ENCODE measurements at regions not wholly inside any gene's neighbourhood (a gene's known extent, or its start where the extent isn't known, plus 50 kb on each side); places are given as distances from the start of the nearest gene placed in this dataset.

GRCh38 chr4:96139251-96139929 is 299.5 kb downstream of the PDHA2 start:
- in situ Hi-C loops (cut with MboI; ENCODE audit: low sequenced_read_pairs, unreplicated experiment): no loop called here
- no peak for DNase-seq (ENCODE audit: low spot score)

GRCh38 chr4:96145601-96146000 is 305.7 kb downstream of the PDHA2 start:
- TF ChIP-seq CTCF (IDR thresholded peaks at IDR 0.05; ENCODE audit: borderline replicate concordance, control extremely low read depth, extremely low read depth, insufficient read depth, missing control alignments): no peak
- in situ Hi-C loops (cut with MboI; ENCODE audit: low sequenced_read_pairs, unreplicated experiment): no loop called here
- DNase-seq (ENCODE audit: low spot score): no peak

More at GRCh38 chr4:96139251-96139929, 299.5 kb downstream of the PDHA2 start:
- TF ChIP-seq CTCF (IDR thresholded peaks at IDR 0.05; ENCODE audit: borderline replicate concordance, control extremely low read depth, extremely low read depth, insufficient read depth, missing control alignments): no peak

GRCh38 chr4:96146686-96147085 is 306.8 kb downstream of the PDHA2 start:
- TF ChIP-seq CTCF (IDR thresholded peaks at IDR 0.05; ENCODE audit: borderline replicate concordance, control extremely low read depth, extremely low read depth, insufficient read depth, missing control alignments): no peak
- in situ Hi-C loops (cut with MboI; ENCODE audit: low sequenced_read_pairs, unreplicated experiment): no loop called here
- no peak for DNase-seq (ENCODE audit: low spot score)

GRCh38 chr4:96149894-96150293 is 310.0 kb downstream of the PDHA2 start:
- DNase-seq (ENCODE audit: low spot score): no peak
- in situ Hi-C loops (cut with MboI; ENCODE audit: low sequenced_read_pairs, unreplicated experiment): no loop called here
- no peak for TF ChIP-seq CTCF (IDR thresholded peaks at IDR 0.05; ENCODE audit: borderline replicate concordance, control extremely low read depth, extremely low read depth, insufficient read depth, missing control alignments)

- in situ Hi-C loops (cut with MboI; ENCODE audit: low sequenced_read_pairs, unreplicated experiment): no loop called here
- no peak for DNase-seq (ENCODE audit: low spot score)
- no peak for TF ChIP-seq CTCF (IDR thresholded peaks at IDR 0.05; ENCODE audit: borderline replicate concordance, control extremely low read depth, extremely low read depth, insufficient read depth, missing control alignments)
These were observed 310.6 kb downstream of the PDHA2 start for GRCh38 chr4:96150466-96150865.

- TF ChIP-seq CTCF (IDR thresholded peaks at IDR 0.05; ENCODE audit: borderline replicate concordance, control extremely low read depth, extremely low read depth, insufficient read depth, missing control alignments): no peak
- in situ Hi-C loops (cut with MboI; ENCODE audit: low sequenced_read_pairs, unreplicated experiment): no loop called here
These were observed 312.9 kb downstream of the PDHA2 start for GRCh38 chr4:96152824-96153223.

More at GRCh38 chr4:96152824-96153223, 312.9 kb downstream of the PDHA2 start:
- no peak for DNase-seq (ENCODE audit: low spot score)

Data from GM13976 (cell line).